ENCODE measurements at regions not wholly inside any gene's neighbourhood (a gene's known extent, or its start where the extent isn't known, plus 50 kb on each side); places are given as distances from the start of the nearest gene placed in this dataset.

GRCh38 chr2:3956406-3956805, 253.0 kb downstream of the DCDC2C start:
- Histone ChIP-seq H3K9me3 (ENCODE audit: control insufficient read depth, insufficient read depth, low read depth, low read length) (no peaks in the 10 kb centered on the region), H3K36me3 (ENCODE audit: control insufficient read depth in 2 of 2, insufficient read depth in 1 of 2, low read length in 2 of 2) (no peaks in the 10 kb centered on the region), H3K4me3 (ENCODE audit: low read depth, low read length) (no peak overlapping the region), H3K27ac (ENCODE audit: extremely low read depth, low read depth, low read length) (no peak overlapping the region), H3K4me1 (ENCODE audit: control insufficient read depth, insufficient read depth, low read length) (no peaks in the 10 kb centered on the region)
- ChIA-PET POLR2A (no interaction called here), CTCF (interaction anchor here (0.6 to 1.2 kb wide), 4 partner anchors 43 to 806 kb away, joined by 3 to 4 read pairs (median 3); no protein-coding TSS in a partner anchor)
- no peak for TF ChIP-seq ZNF324 (tag by site-specific recombination; IDR thresholded peaks at IDR 0.05)
- no peak for TF ChIP-seq ZSCAN18 (tag by site-specific recombination; IDR thresholded peaks at IDR 0.05)
- TF ChIP-seq ZNF169 (tag by site-specific recombination; IDR thresholded peaks at IDR 0.05): no peak
- TF ChIP-seq GLIS2 (tag by site-specific recombination; IDR thresholded peaks at IDR 0.05): no peak
- TF ChIP-seq KLF1 (tag by site-specific recombination; IDR thresholded peaks at IDR 0.05): no peak
- TF ChIP-seq ZFP41 (tag by site-specific recombination; IDR thresholded peaks at IDR 0.05; ENCODE audit: borderline replicate concordance): no peak
- no peak for TF ChIP-seq FEZF1 (tag by site-specific recombination; IDR thresholded peaks at IDR 0.05)
- no peak for TF ChIP-seq ZNF660 (tag by site-specific recombination; IDR thresholded peaks at IDR 0.05)
- TF ChIP-seq KLF9 (tag by site-specific recombination; IDR thresholded peaks at IDR 0.05; ENCODE audit: low read depth): no peak

GRCh38 chr2:3956892-3957291, 253.5 kb downstream of the DCDC2C start:
- no peak overlapping the region for H3K27ac ChIP-seq (ENCODE audit: extremely low read depth, low read depth, low read length)
- ChIA-PET CTCF (interaction anchor here (0.6 kb wide), 1 partner anchor 77 kb away, joined by 3 read pairs; no protein-coding TSS in a partner anchor), POLR2A (no interaction called here)
- H3K36me3 ChIP-seq (ENCODE audit: control insufficient read depth in 2 of 2, insufficient read depth in 1 of 2, low read length in 2 of 2): no peaks in the 10 kb centered on the region
- H3K4me1 ChIP-seq (ENCODE audit: control insufficient read depth, insufficient read depth, low read length): no peaks in the 10 kb centered on the region
- no peaks in the 10 kb centered on the region for H3K9me3 ChIP-seq (ENCODE audit: control insufficient read depth, insufficient read depth, low read depth, low read length)
- no peak for TF ChIP-seq ZNF518A (tag by site-specific recombination; conservative IDR thresholded peaks at IDR 0.05; ENCODE audit: low read depth)
- no peak for TF ChIP-seq MYNN (tag by site-specific recombination; IDR thresholded peaks at IDR 0.05; ENCODE audit: borderline replicate concordance)
- TF ChIP-seq, protein P1, sequence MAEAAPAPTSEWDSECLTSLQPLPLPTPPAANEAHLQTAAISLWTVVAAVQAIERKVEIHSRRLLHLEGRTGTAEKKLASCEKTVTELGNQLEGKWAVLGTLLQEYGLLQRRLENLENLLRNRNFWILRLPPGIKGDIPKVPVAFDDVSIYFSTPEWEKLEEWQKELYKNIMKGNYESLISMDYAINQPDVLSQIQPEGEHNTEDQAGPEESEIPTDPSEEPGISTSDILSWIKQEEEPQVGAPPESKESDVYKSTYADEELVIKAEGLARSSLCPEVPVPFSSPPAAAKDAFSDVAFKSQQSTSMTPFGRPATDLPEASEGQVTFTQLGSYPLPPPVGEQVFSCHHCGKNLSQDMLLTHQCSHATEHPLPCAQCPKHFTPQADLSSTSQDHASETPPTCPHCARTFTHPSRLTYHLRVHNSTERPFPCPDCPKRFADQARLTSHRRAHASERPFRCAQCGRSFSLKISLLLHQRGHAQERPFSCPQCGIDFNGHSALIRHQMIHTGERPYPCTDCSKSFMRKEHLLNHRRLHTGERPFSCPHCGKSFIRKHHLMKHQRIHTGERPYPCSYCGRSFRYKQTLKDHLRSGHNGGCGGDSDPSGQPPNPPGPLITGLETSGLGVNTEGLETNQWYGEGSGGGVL (tag by site-specific recombination; IDR thresholded peaks at IDR 0.05): no peak
- no peak for TF ChIP-seq GLI2 (tag by site-specific recombination; IDR thresholded peaks at IDR 0.05; ENCODE audit: borderline replicate concordance, low read depth)
- TF ChIP-seq, protein P2, sequence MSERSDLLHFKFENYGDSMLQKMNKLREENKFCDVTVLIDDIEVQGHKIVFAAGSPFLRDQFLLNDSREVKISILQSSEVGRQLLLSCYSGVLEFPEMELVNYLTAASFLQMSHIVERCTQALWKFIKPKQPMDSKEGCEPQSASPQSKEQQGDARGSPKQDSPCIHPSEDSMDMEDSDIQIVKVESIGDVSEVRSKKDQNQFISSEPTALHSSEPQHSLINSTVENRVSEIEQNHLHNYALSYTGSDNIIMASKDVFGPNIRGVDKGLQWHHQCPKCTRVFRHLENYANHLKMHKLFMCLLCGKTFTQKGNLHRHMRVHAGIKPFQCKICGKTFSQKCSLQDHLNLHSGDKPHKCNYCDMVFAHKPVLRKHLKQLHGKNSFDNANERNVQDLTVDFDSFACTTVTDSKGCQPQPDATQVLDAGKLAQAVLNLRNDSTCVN (tag by site-specific recombination; optimal IDR thresholded peaks at IDR 0.05): no peak
- H3K4me3 ChIP-seq (ENCODE audit: low read depth, low read length): no peak overlapping the region
